ENCODE measurements at regions not wholly inside any gene's neighbourhood (a gene's known extent, or its start where the extent isn't known, plus 50 kb on each side); places are given as distances from the start of the nearest gene placed in this dataset.
A peak's percentile ranks its signal among the peaks of the same experiment; 100 is the strongest.

DNA sequence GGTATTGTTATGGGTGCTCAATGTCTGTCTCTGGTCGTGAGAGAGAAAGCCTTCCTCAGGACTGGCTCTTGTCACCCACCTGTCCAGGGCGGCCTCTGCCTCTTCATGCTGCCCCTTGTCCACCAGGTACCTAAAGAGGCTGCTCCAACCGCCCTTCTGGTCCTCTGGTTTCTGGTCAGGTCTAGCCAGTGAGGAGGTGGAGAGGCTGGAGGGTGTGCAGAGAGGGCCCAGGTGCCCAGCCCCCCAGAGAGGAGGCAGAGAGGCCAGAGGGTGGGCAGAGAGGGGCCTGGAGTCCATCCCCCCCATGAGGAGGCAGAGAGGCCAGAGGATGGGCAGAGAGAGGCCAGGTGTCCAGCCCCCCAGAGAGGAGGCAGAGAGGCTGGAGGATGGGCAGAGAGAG, 329.8 kb upstream of the IRX4 start:
- Mint-ChIP-seq H3K4me3 (no peak overlapping the region), H3K27ac (no peak overlapping the region), H3K27me3 (no peaks in the 10 kb centered on the region), H3K9me3 (no peaks in the 10 kb centered on the region), H3K4me1 (no peaks in the 10 kb centered on the region), H3K36me3 (ENCODE audit: low read depth) (no peaks in the 10 kb centered on the region)
- no peak for DNase-seq
- intact Hi-C loops (cut with micrococcal nuclease) = no loop called here

GRCh38 chr5:2208239-2208544, 325.5 kb upstream of the IRX4 start:
- Mint-ChIP-seq H3K9me3 (no peaks in the 10 kb centered on the region), H3K4me3 (no peak overlapping the region), H3K36me3 (ENCODE audit: low read depth) (no peaks in the 10 kb centered on the region), H3K27ac (no peak overlapping the region), H3K27me3 (no peaks in the 10 kb centered on the region), H3K4me1 (no peaks in the 10 kb centered on the region)
- DNase-seq = no peak
- intact Hi-C loops (cut with micrococcal nuclease) = no loop called here

- DNase-seq = peak; percentile 41
- no peak overlapping the region for H3K27ac Mint-ChIP-seq
- no peaks in the 10 kb centered on the region for H3K9me3 Mint-ChIP-seq
- H3K4me1 Mint-ChIP-seq = no peaks in the 10 kb centered on the region
- H3K4me3 Mint-ChIP-seq = no peak overlapping the region
- H3K36me3 Mint-ChIP-seq (ENCODE audit: low read depth) = no peaks in the 10 kb centered on the region
- intact Hi-C loops (cut with micrococcal nuclease) = no loop called here
- no peaks in the 10 kb centered on the region for H3K27me3 Mint-ChIP-seq
These were observed 324.9 kb upstream of the IRX4 start for GRCh38 chr5:2207416-2208238.

GRCh38 chr5:2207109-2207399, 324.3 kb upstream of the IRX4 start:
- no peaks in the 10 kb centered on the region for H3K36me3 Mint-ChIP-seq (ENCODE audit: low read depth)
- intact Hi-C loops (cut with micrococcal nuclease) = no loop called here
- H3K27ac Mint-ChIP-seq = no peak overlapping the region
- H3K4me3 Mint-ChIP-seq = no peak overlapping the region
- no peak for DNase-seq
- H3K4me1 Mint-ChIP-seq = no peaks in the 10 kb centered on the region
- H3K27me3 Mint-ChIP-seq = no peaks in the 10 kb centered on the region
- no peaks in the 10 kb centered on the region for H3K9me3 Mint-ChIP-seq

DNA sequence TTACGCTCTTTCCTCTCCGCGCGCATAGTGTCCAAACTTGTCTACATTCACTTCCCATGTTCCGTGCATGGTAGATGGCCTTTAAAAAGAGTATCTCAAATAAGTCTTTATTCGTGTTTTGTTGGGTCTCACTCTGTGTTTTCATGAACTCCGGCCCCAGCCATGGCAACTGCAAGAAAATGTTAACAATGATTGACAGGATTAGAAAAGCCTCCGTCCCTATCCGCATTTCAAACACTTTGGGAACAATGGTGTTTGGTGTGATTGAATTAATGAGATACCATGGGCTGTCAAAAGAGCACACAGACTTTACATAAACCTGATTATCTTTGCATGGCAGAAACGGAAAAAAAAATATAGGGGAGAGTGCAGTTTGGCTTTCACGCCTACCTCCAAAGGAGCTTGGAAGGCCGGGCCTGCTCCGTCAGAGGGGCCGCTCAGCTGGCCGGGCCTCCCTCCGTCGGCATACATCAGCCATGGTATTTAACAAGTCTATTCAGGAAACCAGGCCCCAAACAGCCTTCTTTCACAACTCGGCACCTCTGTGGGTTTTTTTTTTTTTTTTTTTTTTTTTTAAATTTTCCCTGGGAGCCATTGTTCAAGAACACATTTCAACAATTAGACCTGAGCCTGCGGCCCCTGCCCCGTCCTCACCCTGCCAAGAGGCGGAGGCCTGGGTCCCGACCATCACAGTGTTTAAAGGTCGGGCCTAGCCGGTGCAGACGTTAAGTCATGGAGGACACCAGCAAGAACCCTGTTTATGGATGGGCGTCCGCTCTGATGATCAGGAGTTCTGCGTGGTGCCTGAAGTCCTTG, 323.8 kb upstream of the IRX4 start:
- no peaks in the 10 kb centered on the region for H3K36me3 Mint-ChIP-seq (ENCODE audit: low read depth)
- H3K9me3 Mint-ChIP-seq = no peaks in the 10 kb centered on the region
- no peak overlapping the region for H3K4me3 Mint-ChIP-seq
- intact Hi-C loops (cut with micrococcal nuclease) = no loop called here
- H3K27ac Mint-ChIP-seq = no peak overlapping the region
- H3K4me1 Mint-ChIP-seq = no peaks in the 10 kb centered on the region
- peak; percentile 40 for DNase-seq
- no peaks in the 10 kb centered on the region for H3K27me3 Mint-ChIP-seq

DNA sequence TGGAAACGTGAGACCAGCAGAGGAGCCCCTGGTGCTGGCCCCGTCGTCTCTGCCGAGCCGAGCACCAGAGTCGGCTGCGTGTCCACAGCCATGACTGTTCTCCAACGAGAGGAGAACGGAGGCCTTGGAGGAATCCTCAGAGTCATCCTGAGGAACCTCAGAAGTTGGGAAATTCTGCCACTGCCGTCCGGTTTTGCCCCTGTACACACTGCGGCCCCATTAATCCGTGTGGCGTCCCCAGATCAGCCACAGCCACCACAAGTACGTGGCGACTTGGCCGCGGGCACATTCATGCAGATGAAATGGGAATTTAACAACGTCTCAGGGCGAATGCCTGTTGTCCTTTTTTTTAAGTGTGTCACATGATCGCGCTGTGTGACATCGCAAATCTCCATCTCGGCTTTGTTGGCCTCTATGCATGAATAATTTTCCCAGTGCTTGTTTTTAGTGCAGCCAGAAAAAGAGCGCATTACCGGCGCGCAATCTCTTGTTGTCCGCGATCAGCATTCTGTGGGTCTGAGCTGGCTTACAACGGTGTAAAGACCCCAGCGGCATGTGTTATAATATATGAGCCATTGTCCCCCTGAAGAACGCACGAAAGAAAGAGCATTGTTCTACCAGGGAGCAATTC, 323.0 kb upstream of the IRX4 start:
- DNase-seq = peak; percentile 38
- Mint-ChIP-seq H3K36me3 (ENCODE audit: low read depth) (no peaks in the 10 kb centered on the region), H3K9me3 (no peaks in the 10 kb centered on the region), H3K4me1 (no peaks in the 10 kb centered on the region), H3K27ac (no peak overlapping the region), H3K4me3 (no peak overlapping the region), H3K27me3 (no peaks in the 10 kb centered on the region)
- intact Hi-C loops (cut with micrococcal nuclease) = no loop called here

GRCh38 chr5:2205185-2205585, 322.5 kb upstream of the IRX4 start:
- H3K27me3 Mint-ChIP-seq = no peaks in the 10 kb centered on the region

DNA sequence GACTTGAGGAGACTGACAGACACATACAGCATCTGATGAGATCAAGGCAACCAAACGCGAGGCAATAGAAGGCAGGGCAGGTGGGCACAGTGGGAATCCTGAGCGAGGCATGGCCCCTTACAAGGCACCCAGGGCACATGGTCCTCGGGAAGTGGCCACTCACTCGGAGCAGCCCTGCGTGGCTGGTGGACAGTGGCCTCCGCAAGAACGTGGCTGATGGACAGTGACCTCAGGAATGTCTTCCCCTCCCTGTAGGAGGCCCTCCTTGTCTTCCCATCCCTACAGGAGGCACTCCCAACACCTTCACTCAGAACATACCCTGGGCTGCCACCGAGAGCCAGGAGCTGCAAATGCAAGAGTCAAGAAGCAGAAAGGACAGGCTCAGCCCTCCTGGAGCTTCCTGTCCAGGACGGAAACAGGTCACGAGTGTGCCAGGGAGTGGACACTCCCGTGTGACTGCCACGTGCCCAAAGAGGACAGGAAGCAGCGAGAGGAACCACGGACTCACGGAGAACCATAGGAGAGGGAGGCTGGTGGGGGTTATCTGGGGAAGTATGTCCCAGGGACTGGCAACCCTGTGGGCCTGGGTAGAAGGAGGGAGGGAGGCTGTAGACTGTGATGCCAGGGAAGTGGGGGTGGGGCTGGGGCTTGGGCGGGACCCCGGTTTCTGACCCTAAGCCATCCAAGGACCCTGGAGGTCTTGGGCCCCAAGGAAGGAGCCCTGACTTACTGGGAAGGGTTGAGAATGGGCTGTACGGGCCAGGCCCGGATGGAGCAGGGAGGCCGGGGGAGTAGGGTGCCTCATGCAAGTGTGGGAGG, 321.9 kb upstream of the IRX4 start:
- no peaks in the 10 kb centered on the region for H3K9me3 Mint-ChIP-seq

More at GRCh38 chr5:2205185-2205585, 322.5 kb upstream of the IRX4 start:
- Mint-ChIP-seq H3K36me3 (ENCODE audit: low read depth) (no peaks in the 10 kb centered on the region), H3K9me3 (no peaks in the 10 kb centered on the region), H3K27ac (no peak overlapping the region), H3K4me3 (no peak overlapping the region), H3K4me1 (no peaks in the 10 kb centered on the region)
- intact Hi-C loops (cut with micrococcal nuclease) = no loop called here
- DNase-seq = peak; percentile 27

DNA sequence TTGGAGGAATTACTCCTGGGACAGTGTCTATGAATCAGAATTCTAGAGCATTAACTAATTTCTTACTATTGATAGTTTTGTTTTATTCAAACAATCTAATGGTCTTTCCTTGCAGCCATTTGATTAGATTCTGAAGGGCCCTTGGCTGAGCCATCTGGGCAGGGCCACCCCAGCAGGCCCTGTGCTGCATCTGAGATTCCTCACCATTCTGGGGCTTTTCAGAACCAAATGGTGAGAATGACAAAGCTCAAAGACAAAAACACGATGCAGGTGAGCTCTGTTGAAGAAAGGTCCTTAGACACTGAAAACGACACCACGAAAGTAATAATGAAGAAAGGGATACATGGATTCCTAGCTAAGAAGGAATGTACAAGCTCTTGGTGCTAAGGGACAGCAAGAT, 321.0 kb upstream of the IRX4 start:
- Mint-ChIP-seq H3K4me3 (no peak overlapping the region), H3K9me3 (no peaks in the 10 kb centered on the region), H3K27me3 (no peaks in the 10 kb centered on the region), H3K36me3 (ENCODE audit: low read depth) (no peaks in the 10 kb centered on the region), H3K27ac (no peak overlapping the region), H3K4me1 (no peaks in the 10 kb centered on the region)
- intact Hi-C loops (cut with micrococcal nuclease) = no loop called here
- DNase-seq = no peak

More for the DNA sequence above, 321.9 kb upstream of the IRX4 start:
- no peak overlapping the region for H3K27ac Mint-ChIP-seq
- no peaks in the 10 kb centered on the region for H3K4me1 Mint-ChIP-seq
- H3K4me3 Mint-ChIP-seq = no peak overlapping the region
- intact Hi-C loops (cut with micrococcal nuclease) = no loop called here
- no peak for DNase-seq
- no peaks in the 10 kb centered on the region for H3K27me3 Mint-ChIP-seq
- H3K36me3 Mint-ChIP-seq (ENCODE audit: low read depth) = no peaks in the 10 kb centered on the region

- Mint-ChIP-seq H3K4me1 (no peaks in the 10 kb centered on the region), H3K27ac (no peak overlapping the region), H3K4me3 (no peak overlapping the region), H3K36me3 (ENCODE audit: low read depth) (no peaks in the 10 kb centered on the region), H3K9me3 (peaks cover 6% of the 10 kb centered on the region), H3K27me3 (no peaks in the 10 kb centered on the region)
- DNase-seq = no peak
- intact Hi-C loops (cut with micrococcal nuclease) = no loop called here
These were observed 319.1 kb upstream of the IRX4 start for GRCh38 chr5:2201832-2202231.

DNA sequence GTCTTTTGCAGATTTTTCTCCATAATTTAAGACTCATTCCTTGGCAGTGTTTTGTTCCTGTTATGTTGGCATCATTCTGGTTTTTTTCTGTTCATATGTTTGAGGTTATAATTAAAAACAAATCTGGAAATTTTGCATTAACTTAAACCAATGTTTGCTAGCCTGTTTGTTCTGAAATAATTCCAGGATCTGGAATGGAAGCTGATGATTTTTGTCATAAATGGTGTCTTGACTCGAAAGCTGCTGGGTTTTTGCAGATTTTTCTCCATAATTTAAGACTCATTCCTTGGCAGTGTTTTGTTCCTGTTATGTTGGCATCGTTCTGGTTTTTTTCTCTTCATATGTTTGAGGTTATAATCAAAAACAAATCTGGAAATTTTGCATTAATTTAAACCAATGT, 318.7 kb upstream of the IRX4 start:
- intact Hi-C loops (cut with micrococcal nuclease) = no loop called here
- Mint-ChIP-seq H3K4me3 (no peak overlapping the region), H3K36me3 (ENCODE audit: low read depth) (no peaks in the 10 kb centered on the region), H3K27me3 (no peaks in the 10 kb centered on the region), H3K9me3 (peaks cover 6% of the 10 kb centered on the region), H3K27ac (no peak overlapping the region), H3K4me1 (no peaks in the 10 kb centered on the region)
- no peak for DNase-seq

DNA sequence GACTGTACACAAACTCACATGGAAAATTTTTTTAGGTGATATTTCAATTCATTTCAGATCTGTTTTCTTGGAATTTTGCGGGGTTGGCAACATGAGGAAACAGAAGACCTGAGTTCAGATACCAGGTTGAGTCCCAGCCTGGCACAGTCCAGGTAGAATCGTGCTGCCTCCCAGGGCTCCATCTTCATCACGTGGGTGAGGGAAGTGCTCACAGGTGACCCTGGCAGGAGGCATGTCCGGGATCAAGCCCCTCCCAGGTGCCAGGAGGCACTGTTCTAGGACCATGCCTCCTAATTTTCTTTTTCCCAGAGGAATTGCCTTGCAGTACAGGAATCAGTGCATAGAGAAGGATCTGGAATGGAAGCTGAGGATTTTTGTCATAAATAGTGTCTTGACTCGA, 318.3 kb upstream of the IRX4 start:
- no peak overlapping the region for H3K27ac Mint-ChIP-seq
- no peaks in the 10 kb centered on the region for H3K27me3 Mint-ChIP-seq
- H3K4me3 Mint-ChIP-seq = no peak overlapping the region
- no peaks in the 10 kb centered on the region for H3K36me3 Mint-ChIP-seq (ENCODE audit: low read depth)
- no peaks in the 10 kb centered on the region for H3K4me1 Mint-ChIP-seq
- DNase-seq = no peak
- H3K9me3 Mint-ChIP-seq = peaks cover 6% of the 10 kb centered on the region
- intact Hi-C loops (cut with micrococcal nuclease) = no loop called here

DNA sequence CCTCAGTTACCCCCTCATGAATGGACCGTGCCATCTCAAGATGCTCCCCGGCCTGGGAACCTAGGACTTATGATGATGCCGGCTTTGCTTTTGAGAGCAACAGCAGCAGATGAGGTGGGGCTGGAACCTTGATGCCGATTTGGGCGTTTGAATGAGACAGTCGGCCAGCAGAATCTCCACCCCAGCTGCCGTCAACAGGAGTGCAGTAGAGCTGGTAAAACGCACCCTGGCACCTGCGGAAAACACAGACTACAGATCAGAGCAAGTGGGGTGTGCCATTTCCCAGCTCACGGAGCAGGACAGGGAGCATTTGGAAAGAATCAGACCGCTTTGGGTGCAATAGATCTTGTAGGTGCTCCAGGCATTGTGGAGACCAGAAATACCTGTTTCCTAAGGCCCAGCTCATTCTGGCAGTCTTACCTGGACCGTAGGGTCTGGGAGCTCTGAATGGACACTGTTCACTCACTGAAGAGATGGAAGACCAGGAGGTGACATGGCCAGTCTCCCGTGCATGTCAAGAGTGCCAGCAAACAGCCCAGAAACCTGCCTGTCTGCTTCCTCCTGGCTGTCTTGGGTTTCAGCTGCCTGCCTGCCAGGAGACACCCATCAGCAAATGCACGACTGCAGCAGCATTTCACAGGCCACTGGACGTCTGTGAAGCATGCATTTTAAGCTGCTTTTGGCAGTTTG, 317.7 kb upstream of the IRX4 start:
- intact Hi-C loops (cut with micrococcal nuclease) = no loop called here
- Mint-ChIP-seq H3K4me1 (no peaks in the 10 kb centered on the region), H3K27ac (no peak overlapping the region), H3K27me3 (no peaks in the 10 kb centered on the region), H3K9me3 (peaks cover 6% of the 10 kb centered on the region), H3K36me3 (ENCODE audit: low read depth) (no peaks in the 10 kb centered on the region), H3K4me3 (no peak overlapping the region)
- no peak for DNase-seq

Measured in activated CD4-positive, alpha-beta T cell treated with anti-CD3 and anti-CD28 coated beads, Interleukin-2, amount 10 ng/mL, durations not matched to agents 24 days and 14 days (primary cell).